ENCODE measurements at regions not wholly inside any gene's neighbourhood (a gene's known extent, or its start where the extent isn't known, plus 50 kb on each side); places are given as distances from the start of the nearest gene placed in this dataset.
"Not testable (repeated sequence)": the region's sequence is repeated elsewhere in the genome, so short reads cannot be mapped to it uniquely, and the experiment has no call there.

DNA sequence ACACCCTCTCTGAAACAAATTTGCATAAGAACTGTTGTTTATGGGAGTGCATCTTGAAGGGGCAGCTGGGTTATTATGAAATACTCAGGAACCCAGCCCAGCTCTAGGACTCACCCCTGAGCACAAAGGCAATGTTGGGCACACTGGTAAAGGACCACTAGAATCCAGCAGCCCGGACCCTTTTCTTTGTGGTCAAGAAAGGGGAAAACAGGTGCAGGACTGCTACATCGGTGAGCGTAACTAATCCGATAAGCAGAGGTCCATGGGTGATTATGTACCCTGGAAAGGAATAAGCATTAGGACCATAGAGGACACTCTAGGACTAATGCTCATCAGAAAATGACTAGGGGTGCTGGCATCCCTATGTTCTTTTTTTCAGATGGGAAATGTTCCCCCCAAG lies 185.0 kb upstream of the GPC6 start:
- TF ChIP-seq, protein P1, sequence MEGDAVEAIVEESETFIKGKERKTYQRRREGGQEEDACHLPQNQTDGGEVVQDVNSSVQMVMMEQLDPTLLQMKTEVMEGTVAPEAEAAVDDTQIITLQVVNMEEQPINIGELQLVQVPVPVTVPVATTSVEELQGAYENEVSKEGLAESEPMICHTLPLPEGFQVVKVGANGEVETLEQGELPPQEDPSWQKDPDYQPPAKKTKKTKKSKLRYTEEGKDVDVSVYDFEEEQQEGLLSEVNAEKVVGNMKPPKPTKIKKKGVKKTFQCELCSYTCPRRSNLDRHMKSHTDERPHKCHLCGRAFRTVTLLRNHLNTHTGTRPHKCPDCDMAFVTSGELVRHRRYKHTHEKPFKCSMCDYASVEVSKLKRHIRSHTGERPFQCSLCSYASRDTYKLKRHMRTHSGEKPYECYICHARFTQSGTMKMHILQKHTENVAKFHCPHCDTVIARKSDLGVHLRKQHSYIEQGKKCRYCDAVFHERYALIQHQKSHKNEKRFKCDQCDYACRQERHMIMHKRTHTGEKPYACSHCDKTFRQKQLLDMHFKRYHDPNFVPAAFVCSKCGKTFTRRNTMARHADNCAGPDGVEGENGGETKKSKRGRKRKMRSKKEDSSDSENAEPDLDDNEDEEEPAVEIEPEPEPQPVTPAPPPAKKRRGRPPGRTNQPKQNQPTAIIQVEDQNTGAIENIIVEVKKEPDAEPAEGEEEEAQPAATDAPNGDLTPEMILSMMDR (IDR thresholded peaks at IDR 0.05): not testable (repeated sequence)
- TF ChIP-seq EP300, POLR2A (IDR thresholded peaks at IDR 0.05): not testable (repeated sequence)

All from stomach (tissue), 4 donors.